T-helper 1 cell treated with Interleukin-12 subunit alpha and Interleukin-12 subunit beta and Interleukin-4 antibody, amounts not matched to agents 30 μg/mL and 1 μg/mL, for 36 hours (primary cell): ENCODE measurements at regions not wholly inside any gene's neighbourhood (a gene's known extent, or its start where the extent isn't known, plus 50 kb on each side); places are given as distances from the start of the nearest gene placed in this dataset.
"Not testable (repeated sequence)": the region's sequence is repeated elsewhere in the genome, so short reads cannot be mapped to it uniquely, and the experiment has no call there.

ENCODE experiments used
- H3K27ac Mint-ChIP-seq: one replicate; pipeline ENCODE4 v1.8.0; 2021; ENCODE audit warnings: mild to moderate bottlenecking, mixed read lengths
- H3K27me3 Mint-ChIP-seq: one replicate; pipeline ENCODE4 v1.8.0; 2021; ENCODE audit warnings: low read depth, mixed read lengths
- H3K36me3 Mint-ChIP-seq: one replicate; pipeline ENCODE4 v1.8.0; 2021; ENCODE audit warnings: low read depth, mixed read lengths
- H3K4me1 Mint-ChIP-seq: one replicate; pipeline ENCODE4 v1.8.0; 2021; ENCODE audit warnings: low read depth, mixed read lengths
- H3K4me3 Mint-ChIP-seq: one replicate; pipeline ENCODE4 v1.8.0; 2021; ENCODE audit warnings: mild to moderate bottlenecking, moderate library complexity, mixed read lengths
- H3K9me3 Mint-ChIP-seq: one replicate; pipeline ENCODE4 v1.8.0; 2021; ENCODE audit warnings: mixed read lengths

DNA sequence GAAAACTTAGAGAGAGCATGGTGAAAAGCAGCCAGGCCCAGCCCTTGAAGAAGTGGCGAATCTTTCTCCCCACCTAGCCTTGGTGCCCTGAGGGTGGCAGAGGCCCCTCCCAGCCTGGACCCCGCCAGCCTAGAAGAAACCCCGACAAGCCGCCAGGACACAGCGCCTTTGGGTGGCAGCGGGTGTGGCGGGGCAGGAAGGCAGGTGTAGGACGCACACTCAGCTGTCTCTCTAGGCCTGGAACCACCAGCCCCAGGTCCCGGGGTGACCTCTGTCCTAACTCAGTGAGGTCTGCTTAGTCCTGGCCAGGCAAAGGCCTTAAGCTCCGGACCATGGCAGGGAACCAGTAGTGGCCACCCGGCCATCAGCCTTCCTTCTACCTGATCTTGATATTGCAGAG lies 178.3 kb downstream of the BARX1 start:
- H3K27ac Mint-ChIP-seq: no peak overlapping the region
- H3K9me3 Mint-ChIP-seq: no peaks in the 10 kb centered on the region
- peaks cover 11% of the 10 kb centered on the region for H3K27me3 Mint-ChIP-seq
- no peaks in the 10 kb centered on the region for H3K36me3 Mint-ChIP-seq
- no peaks in the 10 kb centered on the region for H3K4me1 Mint-ChIP-seq
- no peak overlapping the region for H3K4me3 Mint-ChIP-seq

DNA sequence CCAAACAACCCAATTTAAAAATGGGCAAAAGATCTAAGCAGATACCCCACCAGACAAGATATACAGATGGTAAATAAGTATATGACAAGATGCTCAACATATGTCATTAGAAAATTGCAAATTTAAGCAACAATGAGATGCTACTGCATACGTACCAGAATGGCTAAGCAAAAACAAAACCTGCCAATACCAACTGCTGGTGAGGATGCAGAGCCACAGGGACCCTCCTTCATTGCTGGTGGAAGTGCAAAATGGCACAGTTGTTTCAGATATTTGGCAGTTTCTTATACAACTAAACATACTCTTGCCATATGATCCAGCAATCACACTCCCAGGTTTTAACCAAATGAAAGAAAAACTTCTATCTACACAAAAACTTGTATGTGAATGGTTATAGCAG lies 178.9 kb downstream of the BARX1 start:
- Mint-ChIP-seq H3K4me3 (no peak overlapping the region), H3K36me3 (no peaks in the 10 kb centered on the region), H3K27ac (no peak overlapping the region), H3K9me3 (no peaks in the 10 kb centered on the region), H3K4me1 (no peaks in the 10 kb centered on the region), H3K27me3 (peaks cover 11% of the 10 kb centered on the region)

DNA sequence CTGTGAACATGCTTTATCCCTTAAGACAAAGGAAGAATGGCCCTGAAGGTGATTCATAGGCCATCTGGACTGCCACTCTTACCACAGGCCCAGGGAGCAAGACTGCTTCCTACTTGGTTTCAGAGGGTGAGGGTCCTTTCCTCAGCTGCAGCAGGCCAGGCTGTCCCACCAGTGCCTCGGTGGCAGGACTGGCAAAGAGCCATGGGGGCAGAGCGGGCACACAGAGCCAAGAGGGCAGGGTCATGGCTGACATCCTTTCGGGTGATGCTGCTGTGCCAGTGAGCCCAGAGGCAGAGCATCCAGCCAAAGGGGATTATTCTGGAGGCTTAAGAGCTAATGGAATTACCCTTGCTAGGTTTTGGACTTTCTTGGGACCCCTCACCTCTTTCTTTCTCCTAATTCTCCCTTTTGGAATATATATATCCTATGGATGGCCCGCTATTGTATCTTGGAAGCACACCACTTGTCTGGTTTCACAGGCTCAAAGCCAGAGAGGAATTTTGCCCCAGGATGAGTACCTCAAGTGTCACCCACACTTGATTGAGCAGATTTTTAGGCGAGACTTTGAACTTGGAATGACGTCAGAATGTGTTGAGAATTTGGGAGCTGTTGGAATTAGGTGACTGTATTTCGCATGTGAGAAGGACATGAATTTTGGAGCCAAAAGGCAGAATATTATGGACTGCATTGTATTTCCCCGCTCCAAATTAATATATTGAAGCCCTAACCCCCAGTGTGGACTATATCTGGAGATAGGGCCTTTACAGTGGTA lies 180.6 kb downstream of the BARX1 start:
- Mint-ChIP-seq H3K9me3 (no peaks in the 10 kb centered on the region), H3K27me3 (peaks cover 11% of the 10 kb centered on the region), H3K4me3 (no peak overlapping the region), H3K36me3 (no peaks in the 10 kb centered on the region), H3K4me1 (no peaks in the 10 kb centered on the region), H3K27ac (no peak overlapping the region)

DNA sequence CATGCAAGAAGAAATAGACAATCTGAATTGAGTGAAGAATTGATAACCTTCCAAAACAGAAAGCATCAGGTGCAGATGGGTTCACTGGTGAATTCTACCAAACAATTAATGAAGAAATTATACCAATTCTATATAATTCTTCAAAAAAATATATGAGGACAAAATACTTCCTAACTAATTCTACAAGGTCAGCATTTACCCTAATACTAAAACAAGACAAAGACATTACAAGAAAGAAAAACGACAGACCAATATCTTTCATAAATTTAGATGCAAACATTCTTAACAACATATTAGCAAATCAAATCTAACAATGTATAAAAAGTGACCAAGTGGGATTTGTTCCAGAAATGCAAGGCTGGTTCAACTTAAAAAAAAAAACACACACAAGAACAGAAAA lies 183.9 kb downstream of the BARX1 start:
- Mint-ChIP-seq H3K27me3 (peaks cover 4% of the 10 kb centered on the region), H3K4me1 (no peaks in the 10 kb centered on the region), H3K36me3 (no peaks in the 10 kb centered on the region), H3K27ac (no peak overlapping the region), H3K4me3 (no peak overlapping the region), H3K9me3 (peaks cover under 1% of the 10 kb centered on the region)

DNA sequence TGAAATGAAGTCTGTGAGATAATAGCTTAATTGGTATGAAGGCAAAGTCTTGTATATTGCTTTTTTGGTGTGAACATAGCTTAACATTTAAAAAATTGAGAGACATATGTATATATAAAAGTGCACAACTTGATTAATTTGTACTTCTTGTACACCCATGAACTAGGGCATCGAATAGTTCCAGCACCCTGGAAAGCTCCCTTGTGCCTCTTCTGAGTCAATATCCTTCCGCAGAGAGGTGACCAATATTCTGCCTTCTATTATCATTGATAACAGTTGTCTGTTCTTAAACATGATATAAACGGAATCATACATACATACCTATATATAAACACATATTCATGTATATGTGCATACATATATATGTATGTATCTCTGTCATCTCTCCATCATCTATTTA lies 185.4 kb downstream of the PHF2 start:
- Mint-ChIP-seq H3K27ac (no peak overlapping the region), H3K36me3 (no peaks in the 10 kb centered on the region), H3K4me1 (no peaks in the 10 kb centered on the region), H3K9me3 (peaks cover 21% of the 10 kb centered on the region), H3K4me3 (no peak overlapping the region), H3K27me3 (no peaks in the 10 kb centered on the region)

DNA sequence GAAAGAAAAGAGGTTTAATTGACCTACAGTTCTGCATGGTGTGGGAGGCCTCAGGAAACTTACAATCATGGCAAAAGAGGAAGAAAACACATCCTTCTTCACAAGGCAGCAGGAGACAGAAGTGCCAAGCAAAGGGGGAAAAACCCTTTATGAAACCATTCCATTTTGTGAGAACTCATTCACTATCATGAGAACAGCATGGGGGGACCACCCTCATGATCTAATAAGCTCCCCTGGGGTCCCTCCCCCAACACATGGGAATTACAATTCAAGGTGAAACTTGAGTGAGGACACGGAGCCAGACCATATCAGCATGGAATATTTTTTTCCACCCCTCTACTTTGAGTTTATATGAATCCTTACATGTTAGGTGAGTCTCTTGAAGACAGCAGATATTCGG lies 173.7 kb downstream of the PHF2 start:
- no peak overlapping the region for H3K4me3 Mint-ChIP-seq
- no peak overlapping the region for H3K27ac Mint-ChIP-seq
- H3K36me3 Mint-ChIP-seq: no peaks in the 10 kb centered on the region
- peaks cover 55% of the 10 kb centered on the region for H3K9me3 Mint-ChIP-seq
- H3K27me3 Mint-ChIP-seq: no peaks in the 10 kb centered on the region
- H3K4me1 Mint-ChIP-seq: no peaks in the 10 kb centered on the region

DNA sequence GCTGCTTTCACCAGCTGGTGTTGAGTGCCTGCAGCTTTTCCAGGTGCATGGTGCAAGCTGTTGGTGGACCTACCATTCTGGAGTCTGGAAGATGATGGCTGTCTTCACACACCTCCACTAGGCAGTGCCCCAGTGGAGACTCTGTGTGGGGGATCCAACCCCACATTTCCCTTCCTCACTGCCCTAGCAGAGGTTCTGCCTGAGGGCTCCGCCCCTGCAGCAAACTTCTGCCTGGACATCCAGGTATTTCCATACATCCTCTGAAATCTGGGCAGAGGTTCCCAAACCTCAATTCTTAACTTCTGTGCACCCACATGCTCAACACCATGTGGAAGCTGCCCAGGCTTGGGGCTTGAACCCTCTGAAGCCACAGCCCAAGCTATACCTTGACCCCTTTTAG lies 172.4 kb downstream of the PHF2 start:
- not testable (repeated sequence) for H3K27me3 Mint-ChIP-seq, H3K4me1 Mint-ChIP-seq, H3K36me3 Mint-ChIP-seq, H3K27ac Mint-ChIP-seq, H3K4me3 Mint-ChIP-seq
- peaks cover 52% of the 10 kb centered on the region for H3K9me3 Mint-ChIP-seq

DNA sequence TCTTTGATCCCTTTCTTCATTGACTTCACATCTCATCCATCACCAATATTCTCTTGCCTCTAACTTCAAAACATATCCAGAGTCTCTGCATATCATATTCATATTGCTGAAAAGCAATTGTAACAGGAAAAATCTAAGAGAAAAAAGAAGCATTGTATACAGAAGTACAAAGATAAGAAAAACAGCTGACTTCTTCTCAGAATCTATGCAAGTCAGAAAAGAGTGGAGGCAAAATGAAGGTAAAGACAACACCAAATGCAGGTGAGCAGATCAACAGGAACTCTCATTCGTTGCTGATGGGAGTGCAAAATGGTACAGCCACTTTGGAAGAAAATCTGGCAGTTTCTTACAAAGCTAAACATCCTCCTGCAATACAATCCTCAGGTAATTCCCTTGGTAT lies 155.6 kb downstream of the PHF2 start:
- Mint-ChIP-seq H3K27me3 (peaks cover 18% of the 10 kb centered on the region), H3K4me1 (no peaks in the 10 kb centered on the region), H3K9me3 (peaks cover 37% of the 10 kb centered on the region), H3K27ac (no peak overlapping the region), H3K4me3 (no peak overlapping the region), H3K36me3 (peaks cover 2% of the 10 kb centered on the region)

DNA sequence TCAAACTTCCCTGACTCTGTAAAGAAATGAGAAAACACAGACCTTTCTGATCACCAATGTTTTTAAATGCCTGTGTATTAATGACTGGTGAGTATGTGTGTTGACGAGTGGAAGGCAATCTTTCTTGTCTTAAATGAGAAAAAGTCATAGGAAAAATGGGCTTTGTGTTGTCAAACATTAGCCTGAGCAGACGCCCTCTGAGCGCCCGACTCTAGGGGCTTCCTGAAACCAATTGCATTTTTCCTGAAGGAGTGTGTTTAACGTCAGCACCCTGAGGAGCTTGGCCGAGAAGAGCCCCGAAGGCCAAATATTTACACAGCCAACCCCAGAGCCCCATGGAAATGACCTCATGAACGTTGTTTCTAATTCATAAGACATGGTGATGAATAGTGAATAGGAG lies 154.3 kb downstream of the PHF2 start:
- peaks cover 18% of the 10 kb centered on the region for H3K27me3 Mint-ChIP-seq
- H3K4me3 Mint-ChIP-seq: no peak overlapping the region
- H3K27ac Mint-ChIP-seq: no peak overlapping the region
- peaks cover 37% of the 10 kb centered on the region for H3K9me3 Mint-ChIP-seq
- H3K36me3 Mint-ChIP-seq: peaks cover 2% of the 10 kb centered on the region
- H3K4me1 Mint-ChIP-seq: no peaks in the 10 kb centered on the region

DNA sequence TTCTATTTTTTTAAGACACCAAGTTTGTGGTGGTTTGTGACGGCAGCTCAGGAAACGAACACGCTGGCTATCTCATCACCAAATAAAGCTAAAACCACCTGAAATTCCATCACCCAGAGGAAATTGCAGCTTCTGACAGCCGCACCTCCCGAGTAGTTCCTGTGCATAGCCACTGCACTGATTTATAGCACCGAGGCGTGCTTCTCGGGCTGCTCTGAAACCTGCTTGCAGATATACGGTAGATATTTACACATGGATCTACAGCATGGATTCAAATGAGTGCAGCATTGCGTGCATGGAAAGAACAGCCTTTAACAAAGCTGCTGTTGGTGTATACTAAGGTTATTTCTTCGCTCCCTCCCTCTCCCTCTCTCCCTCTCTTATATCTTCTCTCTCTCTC lies 153.8 kb downstream of the PHF2 start:
- H3K9me3 Mint-ChIP-seq: peaks cover 37% of the 10 kb centered on the region
- H3K4me3 Mint-ChIP-seq: no peak overlapping the region
- H3K4me1 Mint-ChIP-seq: no peaks in the 10 kb centered on the region
- H3K27me3 Mint-ChIP-seq: peaks cover 18% of the 10 kb centered on the region
- peaks cover 2% of the 10 kb centered on the region for H3K36me3 Mint-ChIP-seq
- H3K27ac Mint-ChIP-seq: no peak overlapping the region
